GM12872 (cell line): ENCODE measurements at regions not wholly inside any gene's neighbourhood (a gene's known extent, or its start where the extent isn't known, plus 50 kb on each side); places are given as distances from the start of the nearest gene placed in this dataset.

Experiments used
- TF ChIP-seq, protein P1 (sequence below): IDR thresholded peaks from 3 replicates; pipeline ENCODE4 v1.5.1; 2011; ENCODE audit warnings: low read depth, mild to moderate bottlenecking, low read length, moderate library complexity; ENCODE audit not compliant: insufficient read depth

- TF ChIP-seq, protein P1, sequence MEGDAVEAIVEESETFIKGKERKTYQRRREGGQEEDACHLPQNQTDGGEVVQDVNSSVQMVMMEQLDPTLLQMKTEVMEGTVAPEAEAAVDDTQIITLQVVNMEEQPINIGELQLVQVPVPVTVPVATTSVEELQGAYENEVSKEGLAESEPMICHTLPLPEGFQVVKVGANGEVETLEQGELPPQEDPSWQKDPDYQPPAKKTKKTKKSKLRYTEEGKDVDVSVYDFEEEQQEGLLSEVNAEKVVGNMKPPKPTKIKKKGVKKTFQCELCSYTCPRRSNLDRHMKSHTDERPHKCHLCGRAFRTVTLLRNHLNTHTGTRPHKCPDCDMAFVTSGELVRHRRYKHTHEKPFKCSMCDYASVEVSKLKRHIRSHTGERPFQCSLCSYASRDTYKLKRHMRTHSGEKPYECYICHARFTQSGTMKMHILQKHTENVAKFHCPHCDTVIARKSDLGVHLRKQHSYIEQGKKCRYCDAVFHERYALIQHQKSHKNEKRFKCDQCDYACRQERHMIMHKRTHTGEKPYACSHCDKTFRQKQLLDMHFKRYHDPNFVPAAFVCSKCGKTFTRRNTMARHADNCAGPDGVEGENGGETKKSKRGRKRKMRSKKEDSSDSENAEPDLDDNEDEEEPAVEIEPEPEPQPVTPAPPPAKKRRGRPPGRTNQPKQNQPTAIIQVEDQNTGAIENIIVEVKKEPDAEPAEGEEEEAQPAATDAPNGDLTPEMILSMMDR: no peak
These were observed 441.5 kb downstream of the DNAH5 start for GRCh38 chr5:13503017-13503416.

GRCh38 chr5:13501176-13501575, 443.3 kb downstream of the DNAH5 start:
- TF ChIP-seq, protein P1: no peak

DNA sequence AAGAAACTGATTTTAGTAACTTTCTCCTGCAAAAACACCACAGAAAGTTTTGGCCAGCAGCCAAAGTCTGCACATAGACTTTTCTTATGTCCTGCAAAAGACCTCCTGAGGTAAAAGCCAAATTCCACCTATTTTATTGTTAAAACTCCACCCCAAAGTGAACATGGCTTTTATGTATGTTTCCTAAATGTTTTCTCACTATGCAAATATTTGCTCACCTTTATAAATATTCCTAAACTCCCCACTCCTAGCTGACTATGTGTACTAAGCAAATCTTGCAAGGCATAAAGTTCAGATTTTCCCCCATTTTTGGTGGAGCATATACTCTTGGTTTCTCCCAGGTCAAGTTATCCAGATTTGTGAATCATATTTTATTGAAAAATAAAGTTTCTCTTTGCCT, 446.2 kb downstream of the DNAH5 start:
- TF ChIP-seq, protein P1: no peak

- TF ChIP-seq, protein P1: no peak
These were observed 456.1 kb downstream of the DNAH5 start for GRCh38 chr5:13488254-13488931.

- TF ChIP-seq, protein P1: no peak
These were observed 463.7 kb downstream of the DNAH5 start for GRCh38 chr5:13480834-13481233.

- TF ChIP-seq, protein P1: peak; percentile 41; the same call in 1 of the 3 replicates
These were observed 465.5 kb downstream of the DNAH5 start for GRCh38 chr5:13478831-13479465.

DNA sequence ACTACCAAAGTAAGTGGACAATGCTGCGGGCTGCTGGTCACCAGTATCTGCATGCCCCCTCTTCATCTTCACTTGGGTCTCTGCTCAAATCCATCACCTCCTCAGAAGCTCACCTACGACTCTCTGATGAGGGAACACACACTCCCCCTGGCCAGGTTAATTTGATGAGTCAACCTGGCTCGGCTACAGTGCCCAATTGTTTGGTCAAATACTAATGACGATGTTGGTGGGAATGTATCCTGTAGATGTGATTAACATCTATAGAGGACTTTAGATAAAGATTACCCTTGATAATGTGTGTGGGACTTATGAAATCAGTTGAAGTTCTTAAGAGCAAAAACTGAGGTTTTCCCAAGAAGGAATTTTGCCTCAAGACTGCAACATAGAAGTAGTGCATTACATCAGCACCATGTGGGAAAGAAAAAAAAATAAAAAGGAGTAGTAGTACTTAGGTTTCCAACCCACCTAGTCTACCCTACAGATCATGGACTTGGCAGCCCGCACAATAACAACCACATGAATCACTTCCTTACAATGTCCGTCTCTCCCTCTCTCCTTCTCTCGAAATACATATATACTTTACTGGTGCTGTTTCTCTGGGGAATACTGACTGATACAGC, 467.3 kb downstream of the DNAH5 start:
- TF ChIP-seq, protein P1: no peak
